Left kidney (tissue), 1 donor: ENCODE measurements at regions not wholly inside any gene's neighbourhood (a gene's known extent, or its start where the extent isn't known, plus 50 kb on each side); places are given as distances from the start of the nearest gene placed in this dataset.

Source experiments
- DNase-seq: peaks from one replicate; pipeline ENCODE4 v3.0.0-alpha.2; 2013

DNA sequence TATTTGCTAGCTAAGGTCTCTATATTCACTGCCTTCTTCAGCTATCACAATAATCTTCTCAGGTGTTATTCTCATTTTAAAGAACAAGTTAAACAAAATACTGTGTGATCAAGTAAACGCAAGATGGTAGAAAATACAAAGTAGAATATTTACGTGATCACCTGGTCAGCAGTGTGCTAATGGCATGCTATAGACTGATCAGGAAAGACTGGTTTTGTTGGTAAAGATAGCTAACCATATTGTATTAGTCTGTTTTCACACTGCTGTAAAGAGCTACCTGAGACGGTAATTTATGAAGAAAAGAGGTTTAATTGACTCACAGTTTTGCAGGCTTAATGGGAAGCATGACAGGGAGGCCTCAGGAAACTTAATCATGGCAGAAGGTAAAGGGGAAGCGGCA, 50.4 kb downstream of the ZBTB38 start:
- DNase-seq = no peak

DNA sequence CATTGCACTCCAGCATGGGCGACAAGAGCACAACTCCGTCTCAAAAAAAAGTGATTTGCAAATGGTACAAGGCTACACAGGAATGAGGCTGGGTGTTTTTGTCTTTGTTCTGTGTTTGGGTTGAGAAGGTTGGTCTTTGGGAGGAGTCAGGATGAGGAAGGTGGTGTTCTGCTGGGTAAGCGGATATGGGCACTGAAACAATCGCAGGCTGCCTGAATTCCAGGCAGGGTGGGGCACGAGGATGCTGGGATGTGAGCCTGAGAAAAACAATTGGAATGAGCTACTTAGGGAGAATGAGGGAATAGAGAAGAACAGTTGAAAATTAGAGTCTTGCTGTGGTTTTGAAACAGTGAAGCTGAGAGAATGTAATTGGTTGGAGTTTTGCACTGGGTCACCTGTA, 51.6 kb downstream of the ZBTB38 start:
- no peak for DNase-seq

DNA sequence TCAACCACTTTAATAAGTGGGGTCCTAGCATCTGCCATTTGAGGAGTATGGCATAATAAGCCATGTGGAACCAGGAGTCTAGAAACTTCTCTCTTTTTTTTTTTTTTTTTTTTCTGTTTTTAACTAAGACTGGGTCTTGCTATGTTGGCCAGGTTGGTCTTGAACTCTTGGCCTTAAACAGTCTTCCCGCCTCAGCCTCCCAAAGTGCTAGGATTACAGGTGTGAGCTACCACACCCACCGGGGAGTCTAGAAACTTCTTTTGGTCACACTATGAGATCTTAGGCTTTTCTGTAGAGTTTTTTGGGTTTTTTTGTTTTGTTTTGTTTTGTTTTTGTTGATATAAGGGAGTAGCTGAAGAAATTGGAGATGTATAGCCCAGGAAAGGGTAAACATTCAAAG, 52.9 kb downstream of the ZBTB38 start:
- DNase-seq = no peak

- no peak for DNase-seq
Observed at GRCh38 chr3:141421639-141422319, 53.5 kb downstream of the ZBTB38 start.

DNA sequence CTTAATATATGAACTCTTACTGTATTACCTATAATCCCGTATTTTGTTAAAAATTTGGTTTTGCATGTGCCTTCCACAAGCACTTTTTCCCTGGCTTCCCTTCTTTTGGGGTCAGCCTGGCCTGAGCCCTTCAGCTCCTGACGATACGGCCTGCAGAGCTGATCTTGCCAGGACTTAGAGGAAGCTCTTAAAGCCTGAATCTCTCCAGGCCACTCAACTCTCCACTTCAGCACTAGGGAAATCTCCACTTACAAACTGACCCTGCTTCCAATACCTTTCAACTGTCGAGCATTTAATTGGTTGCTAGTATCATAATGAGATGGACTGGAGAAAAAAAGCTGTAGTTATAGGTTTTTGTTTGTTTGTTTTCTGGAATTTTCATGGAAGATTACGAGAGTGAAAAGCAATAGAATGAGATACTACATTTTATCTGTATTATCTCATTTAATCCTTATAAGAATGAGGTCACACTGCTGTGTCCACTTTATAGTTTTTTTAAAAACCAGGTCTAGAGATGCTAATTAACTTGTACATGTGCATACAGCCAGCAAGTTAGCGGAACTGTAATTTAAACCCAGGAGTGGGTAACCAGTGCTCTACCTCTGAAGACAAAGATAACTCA, 54.8 kb downstream of the ZBTB38 start:
- no peak for DNase-seq

GRCh38 chr3:141425523-141426233, 57.4 kb downstream of the ZBTB38 start:
- no peak for DNase-seq

DNA sequence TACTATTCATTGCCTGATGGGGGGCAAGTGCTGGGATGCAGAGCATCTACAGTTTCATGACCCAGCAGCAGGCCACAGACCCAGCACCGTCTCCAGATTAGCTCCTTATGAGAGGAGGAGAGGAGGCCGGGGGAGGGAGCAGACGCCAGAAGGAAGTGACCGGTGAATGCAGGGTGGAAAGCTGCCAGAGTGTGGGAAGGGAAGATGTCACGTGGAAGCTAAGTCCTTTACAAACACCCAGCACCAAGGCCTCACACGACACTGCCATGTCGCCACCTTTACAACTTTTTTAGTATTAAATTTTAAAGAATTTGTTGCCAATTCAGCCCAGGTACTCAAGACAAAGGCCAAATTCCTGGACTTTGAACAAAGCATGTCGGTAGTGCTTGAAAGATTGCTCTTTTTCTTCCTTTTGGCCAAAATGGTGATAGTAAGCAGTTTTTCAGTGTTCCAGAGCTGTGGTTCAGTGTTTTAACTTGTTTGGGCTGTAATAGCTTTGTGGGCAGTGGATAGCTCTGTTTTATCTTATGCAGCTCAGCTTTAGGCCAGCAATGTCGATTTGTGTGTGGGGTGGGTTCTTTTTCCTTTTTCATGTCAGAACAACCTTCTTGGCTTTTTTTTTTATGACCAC, 58.2 kb downstream of the ZBTB38 start:
- DNase-seq = no peak

DNA sequence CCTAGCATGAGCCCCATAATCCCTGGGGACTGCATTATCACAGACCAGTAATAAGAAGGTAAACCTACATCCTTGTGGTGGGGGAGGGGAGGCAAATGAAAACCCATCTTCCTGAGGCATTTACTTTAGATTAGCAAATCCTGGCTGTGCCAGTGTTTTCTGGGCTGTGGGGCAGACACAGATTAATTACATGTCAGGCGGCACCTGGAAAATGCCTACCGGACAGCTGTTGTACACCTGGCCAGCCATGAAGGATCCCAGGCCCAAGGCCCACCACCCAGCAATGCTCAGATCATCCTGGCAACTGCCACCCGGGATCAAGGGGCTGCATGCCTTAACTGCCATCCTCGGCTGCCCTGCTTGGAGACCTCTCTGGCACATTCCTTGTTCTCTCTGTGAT, 59.1 kb upstream of the RASA2 start:
- no peak for DNase-seq

- DNase-seq = no peak
Observed at GRCh38 chr3:141429371-141430035, 57.3 kb upstream of the RASA2 start.

DNA sequence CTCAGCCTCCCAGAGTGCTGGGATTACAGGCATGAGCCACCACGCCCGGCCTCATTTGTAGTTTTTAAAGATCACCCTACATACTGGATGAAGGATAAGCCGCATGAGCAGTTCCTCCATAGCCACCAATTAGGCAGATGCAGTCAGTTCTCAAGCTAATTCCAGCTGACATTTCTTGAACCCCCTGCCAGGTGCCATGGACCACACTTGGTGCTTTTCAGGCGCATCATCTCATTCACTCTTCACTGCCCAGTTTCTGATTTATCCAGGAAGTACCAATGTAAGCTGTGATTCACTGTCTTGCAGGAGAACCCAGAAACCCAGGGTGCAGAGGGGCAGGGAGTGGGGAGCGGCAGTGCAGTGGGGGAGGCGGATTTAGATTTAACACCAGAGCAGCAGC, 56.5 kb upstream of the RASA2 start:
- DNase-seq = no peak

GRCh38 chr3:141431411-141432378, 55.1 kb upstream of the RASA2 start:
- DNase-seq = peak; percentile 45

- no peak for DNase-seq
Observed at GRCh38 chr3:141432904-141433303, 53.9 kb upstream of the RASA2 start.

DNA sequence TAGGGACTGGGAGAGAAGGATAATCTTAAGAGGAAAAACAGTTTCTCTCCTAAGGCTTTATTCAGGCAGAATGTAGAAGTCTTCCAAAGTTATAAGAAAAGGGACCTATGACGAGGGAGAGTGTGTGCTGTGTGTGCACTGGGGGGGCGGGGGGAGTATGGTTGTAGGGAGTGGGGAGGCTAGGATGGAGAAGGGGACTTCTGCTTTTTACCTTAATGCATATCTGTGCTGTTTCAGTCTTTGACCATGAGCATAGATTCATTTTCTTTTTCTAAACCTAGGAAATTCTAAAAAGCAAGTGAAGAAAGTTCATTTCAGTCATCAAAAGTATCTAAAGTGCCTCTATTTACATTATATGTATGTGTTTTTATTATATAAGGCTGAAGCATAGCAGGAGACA, 52.6 kb upstream of the RASA2 start:
- DNase-seq = no peak

- no peak for DNase-seq
Observed at GRCh38 chr3:141436180-141436579, 50.6 kb upstream of the RASA2 start.
